Activated naive CD4-positive, alpha-beta T cell treated with anti-CD3 and anti-CD28 coated beads, Interleukin-2, amount 50 U/mL, for 24 hours (primary cell): ENCODE measurements at regions not wholly inside any gene's neighbourhood (a gene's known extent, or its start where the extent isn't known, plus 50 kb on each side); places are given as distances from the start of the nearest gene placed in this dataset.

Experiments
- H3K27ac Mint-ChIP-seq: one replicate; pipeline ENCODE4 v1.8.0; 2021; ENCODE audit warnings: mild to moderate bottlenecking, mixed read lengths
- H3K27me3 Mint-ChIP-seq: one replicate; pipeline ENCODE4 v1.8.0; 2021; ENCODE audit warnings: mixed read lengths
- H3K36me3 Mint-ChIP-seq: one replicate; pipeline ENCODE4 v1.8.0; 2021; ENCODE audit warnings: mixed read lengths
- H3K4me1 Mint-ChIP-seq: one replicate; pipeline ENCODE4 v1.8.0; 2021; ENCODE audit warnings: mixed read lengths
- H3K4me3 Mint-ChIP-seq: one replicate; pipeline ENCODE4 v1.8.0; 2021; ENCODE audit warnings: mild to moderate bottlenecking, mixed read lengths
- H3K9me3 Mint-ChIP-seq: one replicate; pipeline ENCODE4 v1.8.0; 2021; ENCODE audit warnings: mixed read lengths

DNA sequence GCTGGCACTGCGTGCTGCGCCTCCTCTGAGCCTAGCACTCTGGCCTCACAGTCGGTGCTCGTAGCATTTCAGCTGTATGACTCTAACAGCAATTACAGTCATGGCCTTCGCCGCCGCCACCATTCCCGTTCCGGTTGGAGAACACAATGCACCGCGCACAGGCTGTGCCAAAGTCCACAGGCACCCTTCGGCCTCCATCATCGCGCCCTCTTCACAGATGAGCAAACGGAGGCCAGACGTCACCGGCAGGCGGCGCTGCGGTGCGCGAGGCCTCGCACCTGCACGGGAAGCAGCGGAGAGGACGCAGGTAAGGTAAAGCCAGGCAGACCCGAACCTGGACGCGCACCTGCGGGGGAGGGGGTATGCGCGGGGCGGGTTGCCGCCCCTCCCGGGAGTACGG, 128.9 kb downstream of the BARX1 start:
- Mint-ChIP-seq H3K9me3 (no peaks in the 10 kb centered on the region), H3K27me3 (peaks cover 29% of the 10 kb centered on the region), H3K27ac (no peak overlapping the region), H3K4me1 (peaks cover 10% of the 10 kb centered on the region), H3K36me3 (no peaks in the 10 kb centered on the region), H3K4me3 (peak overlapping the region; percentile 63)

DNA sequence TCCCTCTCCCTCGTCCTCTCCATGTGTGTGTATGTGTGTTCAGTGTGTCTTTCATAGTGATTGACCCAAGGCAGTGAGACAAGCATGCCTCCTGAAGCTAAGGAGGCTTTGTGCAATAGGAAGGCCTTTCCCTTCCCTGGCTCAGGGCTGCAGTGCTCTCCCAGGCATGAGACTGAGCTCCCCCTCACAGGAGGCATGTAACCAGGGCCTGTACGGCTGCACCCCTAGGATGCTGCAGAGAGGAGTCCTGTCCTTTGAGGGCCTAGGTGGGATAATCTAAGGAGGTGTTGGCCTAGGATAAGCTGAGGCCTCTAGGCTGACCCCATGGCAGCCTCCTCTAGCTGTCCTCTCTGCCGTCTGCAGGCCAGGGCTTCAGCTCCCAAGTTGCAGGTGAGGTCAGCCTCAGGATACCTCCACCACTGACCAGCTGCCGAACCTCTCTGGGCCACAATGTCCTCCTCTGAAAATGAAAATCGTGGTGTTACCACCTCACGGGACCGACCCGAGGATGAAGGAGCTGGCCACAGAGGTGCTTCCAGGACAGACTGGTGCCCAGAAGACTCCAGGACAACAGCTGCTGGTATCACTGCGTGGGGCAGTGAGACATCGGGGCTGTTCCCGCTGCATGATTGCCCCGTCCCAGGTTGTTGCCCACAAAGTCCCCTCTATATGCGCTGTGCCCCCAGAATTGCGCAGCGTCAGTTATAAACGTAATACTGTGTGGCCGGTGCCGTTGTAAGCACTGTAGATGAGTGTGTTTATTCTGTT, 129.6 kb downstream of the BARX1 start:
- no peak overlapping the region for H3K4me3 Mint-ChIP-seq

DNA sequence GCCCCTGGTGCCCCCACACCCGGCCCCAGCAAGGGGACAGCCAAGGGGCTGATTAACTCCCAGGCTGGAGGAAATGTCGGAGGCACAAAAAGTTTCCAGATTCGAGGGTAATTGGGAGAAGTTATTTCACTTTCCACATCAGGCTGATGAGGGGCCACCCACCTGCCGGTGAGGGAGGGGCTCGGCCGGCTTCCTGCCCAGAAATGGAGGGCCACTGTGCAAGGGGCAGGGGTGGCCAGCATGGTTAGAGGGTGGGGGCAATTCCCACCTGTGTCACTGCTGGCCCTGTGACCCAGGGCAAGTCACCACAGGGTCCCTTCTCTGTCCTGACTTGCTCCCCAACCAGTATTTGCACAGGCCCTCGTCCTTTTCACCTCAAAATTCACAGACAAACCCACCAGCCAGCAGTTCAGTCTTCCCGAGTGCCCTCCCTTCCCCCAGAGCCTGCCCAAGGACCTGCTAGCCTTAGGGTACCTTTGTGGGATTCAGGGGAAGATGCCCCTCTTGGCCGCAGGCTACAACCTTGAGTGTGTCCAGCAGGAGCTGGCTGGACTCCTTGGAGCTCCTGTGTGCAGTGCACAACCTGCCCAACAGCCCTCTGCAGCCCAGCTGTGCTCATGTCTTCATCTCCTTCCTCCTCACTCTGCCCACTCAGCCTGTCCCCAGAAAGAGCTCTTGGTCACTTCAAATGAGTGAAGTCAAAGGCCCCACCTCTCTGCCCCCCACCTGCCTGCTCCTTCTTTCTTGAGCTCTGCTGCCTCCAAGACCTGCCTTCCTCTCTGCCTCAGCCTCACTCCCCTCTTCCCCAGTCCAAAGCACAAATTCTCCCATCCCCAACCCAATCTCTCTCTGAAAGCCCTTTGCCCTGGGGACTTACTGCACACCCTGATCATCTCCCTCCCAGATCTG, 130.5 kb downstream of the BARX1 start:
- Mint-ChIP-seq H3K36me3 (no peaks in the 10 kb centered on the region), H3K27ac (no peak overlapping the region), H3K4me3 (no peak overlapping the region), H3K4me1 (peaks cover 10% of the 10 kb centered on the region), H3K27me3 (peaks cover 31% of the 10 kb centered on the region), H3K9me3 (no peaks in the 10 kb centered on the region)

More for the DNA sequence above, 129.6 kb downstream of the BARX1 start:
- peaks cover 27% of the 10 kb centered on the region for H3K27me3 Mint-ChIP-seq
- no peaks in the 10 kb centered on the region for H3K9me3 Mint-ChIP-seq
- H3K36me3 Mint-ChIP-seq, result no peaks in the 10 kb centered on the region
- H3K27ac Mint-ChIP-seq, result no peak overlapping the region
- peaks cover 10% of the 10 kb centered on the region for H3K4me1 Mint-ChIP-seq

DNA sequence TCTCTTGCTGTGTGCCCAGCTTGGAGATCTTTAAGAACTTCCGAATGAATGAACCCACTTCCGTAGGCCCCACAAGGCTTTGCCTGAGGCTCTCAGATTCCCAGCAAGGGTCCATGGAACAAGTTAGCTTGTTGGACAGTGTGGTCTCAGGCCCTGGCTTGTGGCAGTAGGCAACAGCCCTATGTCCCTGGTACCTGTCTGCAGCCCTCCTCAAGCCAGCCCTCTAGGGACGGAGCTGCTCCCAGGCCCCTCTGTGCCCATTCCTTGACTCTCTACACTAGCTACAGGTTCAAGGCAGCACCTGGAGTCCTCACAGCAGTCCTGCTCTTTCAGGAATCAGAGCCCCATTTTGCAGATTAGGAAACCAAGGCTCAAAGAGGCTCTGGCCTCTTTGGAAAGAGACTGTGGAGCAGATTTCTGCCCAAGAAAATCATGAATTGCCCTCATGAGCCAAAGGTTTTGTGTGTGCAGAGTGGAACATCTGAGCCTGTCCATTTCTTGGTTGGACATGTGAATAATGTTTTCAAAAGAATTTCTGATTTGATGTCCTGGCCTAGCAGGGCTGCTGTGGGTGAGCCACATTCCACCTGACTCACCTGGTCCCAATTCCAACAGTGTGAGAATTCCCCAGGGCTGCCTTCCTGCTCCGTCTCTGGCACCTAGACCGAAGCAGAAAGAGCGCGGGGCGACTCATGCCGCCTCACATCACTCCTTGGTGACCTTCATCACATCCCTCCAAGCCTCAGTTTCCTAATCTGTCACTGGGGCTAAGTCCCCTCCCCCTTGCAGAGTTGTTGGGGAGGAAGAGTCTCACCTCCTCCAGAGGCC, 131.7 kb downstream of the BARX1 start:
- Mint-ChIP-seq H3K9me3 (no peaks in the 10 kb centered on the region), H3K4me3 (no peak overlapping the region), H3K36me3 (no peaks in the 10 kb centered on the region), H3K27ac (no peak overlapping the region), H3K27me3 (peaks cover 28% of the 10 kb centered on the region), H3K4me1 (peaks cover 10% of the 10 kb centered on the region)

DNA sequence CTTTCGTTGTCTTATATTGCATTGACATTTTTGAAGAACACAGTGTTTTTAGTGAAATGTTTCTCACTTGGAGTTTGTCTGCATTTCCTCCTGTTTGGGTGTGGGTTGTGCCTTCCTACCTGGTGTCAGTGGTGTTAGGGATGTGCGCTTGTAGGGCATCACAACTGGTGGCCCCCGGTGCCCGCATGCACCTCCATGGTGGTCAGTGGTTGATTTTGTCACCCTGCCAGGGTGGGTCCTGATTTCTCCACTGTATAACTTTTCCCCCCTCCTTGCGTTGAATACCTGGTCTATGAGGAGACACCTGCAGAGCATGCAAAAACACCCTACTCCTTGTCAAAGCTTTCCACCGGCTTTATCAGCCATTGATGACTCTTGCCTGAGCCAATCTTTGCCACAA, 132.9 kb downstream of the BARX1 start:
- no peak overlapping the region for H3K4me3 Mint-ChIP-seq
- no peaks in the 10 kb centered on the region for H3K9me3 Mint-ChIP-seq
- H3K27ac Mint-ChIP-seq, result no peak overlapping the region
- H3K27me3 Mint-ChIP-seq, result peaks cover 30% of the 10 kb centered on the region
- no peaks in the 10 kb centered on the region for H3K36me3 Mint-ChIP-seq
- H3K4me1 Mint-ChIP-seq, result peaks cover 9% of the 10 kb centered on the region

DNA sequence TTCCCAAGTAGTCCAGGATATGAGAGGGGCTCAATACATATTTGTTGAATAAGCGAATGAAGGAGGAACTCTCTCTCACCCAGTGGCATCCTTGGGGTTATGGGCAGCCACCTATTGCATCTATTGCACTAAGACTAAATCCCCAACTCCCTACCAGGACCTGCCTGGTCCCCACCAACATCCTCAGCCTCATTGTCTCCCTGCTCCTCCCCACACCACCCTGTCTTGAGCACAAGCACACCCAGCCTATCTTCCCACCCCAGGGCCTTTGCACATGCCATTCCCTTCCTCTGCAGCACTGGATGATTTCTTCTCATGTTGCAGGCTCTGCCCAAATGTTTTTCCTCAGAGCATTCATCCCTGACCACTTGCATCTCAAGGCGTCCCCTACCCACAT, 133.8 kb downstream of the BARX1 start:
- Mint-ChIP-seq H3K4me1 (peaks cover 3% of the 10 kb centered on the region), H3K27ac (no peak overlapping the region)

DNA sequence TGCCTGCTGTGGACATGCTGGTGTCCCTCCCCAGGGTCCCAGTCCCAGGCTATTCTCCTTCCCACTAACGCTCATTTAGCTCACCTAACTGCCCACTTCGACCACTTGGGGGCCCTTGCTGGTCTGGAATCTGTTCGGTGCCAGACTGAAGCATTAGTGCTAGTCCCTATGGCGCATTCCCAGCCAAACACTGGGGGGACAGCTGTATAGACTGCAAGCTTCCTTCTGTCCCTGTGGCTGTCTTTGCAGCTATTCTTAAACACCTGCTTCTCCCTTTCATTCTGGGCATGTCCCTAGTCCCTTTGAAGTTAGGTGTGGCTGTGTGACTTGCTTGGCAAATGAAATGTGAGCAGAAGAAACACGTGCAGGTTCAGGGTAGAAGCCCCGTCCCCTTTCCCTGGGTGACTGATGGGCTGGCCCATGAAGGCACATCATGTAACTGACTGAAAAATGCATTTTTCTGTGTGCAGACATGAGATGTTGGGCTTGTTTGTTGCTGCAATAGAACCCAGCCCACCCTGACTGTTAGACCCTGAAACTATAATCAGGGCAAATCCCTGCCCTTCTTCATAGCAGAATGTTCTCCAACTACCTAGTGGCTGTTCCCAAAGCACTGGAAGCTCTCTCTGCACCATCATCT, 134.4 kb downstream of the BARX1 start:
- Mint-ChIP-seq H3K4me3 (no peak overlapping the region), H3K36me3 (no peaks in the 10 kb centered on the region), H3K9me3 (no peaks in the 10 kb centered on the region), H3K27ac (no peak overlapping the region), H3K27me3 (peaks cover 25% of the 10 kb centered on the region), H3K4me1 (no peaks in the 10 kb centered on the region)

More for the DNA sequence above, 133.8 kb downstream of the BARX1 start:
- H3K9me3 Mint-ChIP-seq, result no peaks in the 10 kb centered on the region
- H3K27me3 Mint-ChIP-seq, result peaks cover 27% of the 10 kb centered on the region
- H3K36me3 Mint-ChIP-seq, result no peaks in the 10 kb centered on the region
- no peak overlapping the region for H3K4me3 Mint-ChIP-seq

DNA sequence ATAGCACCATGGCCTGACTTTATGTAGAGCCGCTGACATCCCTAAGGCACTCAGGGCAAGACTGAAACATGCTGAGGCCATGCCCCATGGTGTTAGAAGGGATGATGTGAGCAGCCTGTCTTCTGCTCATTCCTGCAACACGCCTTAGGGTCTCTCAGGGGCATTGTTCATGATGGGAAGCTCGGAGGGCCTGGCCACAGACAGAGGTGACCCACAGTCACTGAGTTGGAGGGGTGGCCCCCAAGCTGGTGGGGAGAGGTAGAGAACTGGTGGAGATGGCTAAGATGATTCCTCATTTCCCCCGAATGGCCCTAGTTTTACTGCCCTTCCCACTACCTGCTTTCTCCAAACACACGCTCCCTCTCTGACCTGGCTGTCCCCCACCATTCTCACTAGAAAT, 135.2 kb downstream of the BARX1 start:
- no peaks in the 10 kb centered on the region for H3K36me3 Mint-ChIP-seq
- H3K27me3 Mint-ChIP-seq, result peaks cover 23% of the 10 kb centered on the region
- no peaks in the 10 kb centered on the region for H3K4me1 Mint-ChIP-seq
- no peaks in the 10 kb centered on the region for H3K9me3 Mint-ChIP-seq
- no peak overlapping the region for H3K4me3 Mint-ChIP-seq
- H3K27ac Mint-ChIP-seq, result no peak overlapping the region

DNA sequence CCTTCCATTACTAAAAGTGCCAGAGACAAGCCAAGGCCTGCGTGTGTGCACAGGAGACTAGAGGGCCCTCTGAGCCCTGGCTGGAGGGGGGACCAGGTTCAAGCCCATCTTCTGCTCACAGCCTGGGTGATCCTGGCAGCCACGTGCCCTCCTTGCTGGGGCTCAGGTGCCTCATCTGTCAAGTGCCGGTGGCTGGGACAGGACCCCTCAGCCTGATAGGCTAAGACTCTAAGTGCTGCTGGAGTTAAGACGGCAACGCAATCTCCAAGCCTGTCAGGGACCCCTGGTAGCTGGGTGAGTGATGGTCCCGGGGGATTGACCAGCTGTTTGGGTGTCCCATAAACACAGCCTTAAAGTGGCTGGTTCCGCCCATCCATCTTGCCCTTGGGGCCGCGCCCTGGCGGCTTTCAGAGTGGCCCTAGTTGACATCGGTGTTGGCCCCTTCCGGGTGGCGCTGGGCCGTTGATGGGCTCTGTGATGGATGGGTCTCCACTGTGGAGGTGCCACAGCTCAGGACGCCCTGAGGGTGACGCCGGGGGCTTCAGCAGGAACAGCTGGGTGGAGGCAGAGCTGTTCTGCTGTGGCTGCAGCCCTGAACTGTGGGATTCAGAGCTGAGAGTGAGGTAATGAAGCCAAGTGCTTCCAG, 136.2 kb downstream of the BARX1 start:
- Mint-ChIP-seq H3K9me3 (no peaks in the 10 kb centered on the region), H3K27me3 (peaks cover 23% of the 10 kb centered on the region), H3K36me3 (no peaks in the 10 kb centered on the region), H3K27ac (no peak overlapping the region), H3K4me3 (no peak overlapping the region), H3K4me1 (no peaks in the 10 kb centered on the region)

DNA sequence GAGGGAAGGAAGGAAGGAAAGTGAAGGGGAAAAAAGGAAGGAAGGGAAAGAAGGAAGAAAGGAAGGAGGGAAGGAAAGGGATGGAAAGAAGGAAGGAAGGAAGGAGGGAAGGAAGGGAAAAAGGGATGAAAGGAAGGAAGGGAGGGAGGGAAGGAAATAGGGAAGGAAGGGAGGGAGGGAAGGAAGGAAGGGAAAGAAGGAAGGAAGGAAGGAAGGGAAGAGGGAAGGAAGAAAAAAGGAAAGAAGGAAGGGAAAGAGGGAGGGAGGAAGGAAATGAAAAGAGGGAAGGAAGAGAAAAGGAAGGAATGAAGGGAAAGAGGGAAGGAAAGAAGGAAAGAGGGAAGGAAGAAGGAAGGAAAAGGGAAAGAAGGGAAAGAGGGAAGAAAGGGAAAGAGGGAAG, 136.9 kb downstream of the BARX1 start:
- no peaks in the 10 kb centered on the region for H3K9me3 Mint-ChIP-seq
- H3K4me1 Mint-ChIP-seq, result no peaks in the 10 kb centered on the region
- no peaks in the 10 kb centered on the region for H3K36me3 Mint-ChIP-seq
- H3K27ac Mint-ChIP-seq, result no peak overlapping the region
- no peak overlapping the region for H3K4me3 Mint-ChIP-seq
- H3K27me3 Mint-ChIP-seq, result peaks cover 26% of the 10 kb centered on the region

DNA sequence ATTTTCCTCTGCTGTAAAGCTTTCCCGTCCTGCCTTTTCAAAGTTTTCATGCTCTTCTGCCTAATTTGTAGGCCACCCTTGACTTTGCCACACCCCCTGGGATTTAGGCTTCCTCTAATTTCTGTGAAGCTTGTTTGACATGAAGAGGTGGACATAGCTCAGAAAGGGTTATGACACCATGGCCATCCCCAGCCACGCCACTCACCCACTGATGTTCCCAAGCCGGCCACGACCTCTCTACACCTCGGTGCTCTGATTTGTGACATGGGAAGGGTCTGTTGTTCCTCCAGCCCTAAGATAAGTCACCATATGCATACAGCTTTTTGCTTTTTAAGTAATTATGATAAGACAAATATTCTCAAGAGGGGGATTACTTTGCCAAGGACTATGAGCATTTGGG, 139.5 kb downstream of the BARX1 start:
- H3K27me3 Mint-ChIP-seq, result peaks cover 16% of the 10 kb centered on the region
- no peaks in the 10 kb centered on the region for H3K36me3 Mint-ChIP-seq
- no peak overlapping the region for H3K27ac Mint-ChIP-seq
- no peaks in the 10 kb centered on the region for H3K4me1 Mint-ChIP-seq
- H3K9me3 Mint-ChIP-seq, result no peaks in the 10 kb centered on the region
- H3K4me3 Mint-ChIP-seq, result no peak overlapping the region

DNA sequence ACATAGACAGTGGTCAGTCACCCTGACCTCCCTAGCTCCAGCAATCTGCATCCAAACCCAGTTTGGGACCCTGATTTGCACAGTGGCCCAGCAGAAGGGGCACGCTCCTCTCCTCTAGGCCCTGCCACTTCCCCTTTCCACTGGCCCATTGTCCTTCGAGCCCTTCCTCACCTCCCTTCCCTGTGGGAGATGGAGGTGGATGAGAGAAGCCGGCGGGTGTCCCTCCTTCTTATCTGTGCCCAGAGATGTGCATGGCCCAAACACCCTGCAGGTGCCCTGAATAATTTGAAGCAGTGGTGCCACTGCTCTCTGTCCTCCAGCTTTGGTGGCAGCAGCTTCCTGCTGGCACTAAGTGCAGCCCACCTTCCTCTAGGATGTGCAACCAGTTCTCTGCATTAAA, 140.0 kb downstream of the BARX1 start:
- Mint-ChIP-seq H3K4me1 (no peaks in the 10 kb centered on the region), H3K4me3 (no peak overlapping the region), H3K27me3 (peaks cover 13% of the 10 kb centered on the region), H3K27ac (no peak overlapping the region), H3K9me3 (no peaks in the 10 kb centered on the region), H3K36me3 (no peaks in the 10 kb centered on the region)

DNA sequence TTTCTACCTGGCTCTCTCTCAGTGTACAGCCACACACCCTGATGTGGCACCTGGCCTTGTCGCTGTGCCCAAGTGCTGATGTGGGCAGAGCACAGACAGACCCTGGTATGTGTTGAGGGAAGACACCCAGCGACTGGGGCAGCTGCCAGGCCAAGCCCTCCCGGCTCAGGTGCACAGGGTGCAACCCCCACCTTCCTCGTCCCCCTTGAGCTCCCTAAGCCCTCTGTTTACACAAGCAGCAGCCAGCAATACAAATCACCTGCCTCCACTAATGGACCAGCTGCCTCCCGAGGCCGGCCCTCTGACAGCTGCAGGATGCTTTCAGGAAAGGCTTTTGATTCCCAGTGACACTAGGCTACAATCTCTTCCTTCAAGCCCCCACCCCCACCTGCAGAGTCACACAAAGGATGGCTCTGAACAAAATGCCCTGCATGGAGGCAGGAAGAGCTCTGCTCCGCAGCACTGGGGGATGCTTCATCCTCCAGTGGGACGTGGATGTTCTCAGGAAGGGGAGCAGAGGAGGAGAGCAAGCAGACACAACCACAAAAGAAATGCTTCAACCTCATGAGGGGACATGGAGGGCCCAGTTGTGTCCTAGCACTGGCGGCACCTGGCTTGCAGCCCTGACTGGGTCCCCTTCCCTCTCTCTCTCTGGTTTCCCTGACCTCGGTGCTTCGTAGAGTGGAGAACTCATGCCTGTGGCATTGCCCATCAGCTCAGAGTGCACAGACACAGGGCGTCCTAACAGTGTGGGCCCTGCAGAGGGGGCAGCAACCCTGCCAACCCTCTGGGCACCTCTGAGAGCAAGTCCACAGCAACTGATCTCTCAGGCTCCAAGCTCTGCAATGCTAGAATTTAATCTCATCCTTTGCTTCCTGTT, 140.8 kb downstream of the BARX1 start:
- H3K27ac Mint-ChIP-seq, result no peak overlapping the region
- H3K27me3 Mint-ChIP-seq, result peaks cover 12% of the 10 kb centered on the region
- no peak overlapping the region for H3K4me3 Mint-ChIP-seq
- H3K4me1 Mint-ChIP-seq, result no peaks in the 10 kb centered on the region
- H3K36me3 Mint-ChIP-seq, result no peaks in the 10 kb centered on the region
- H3K9me3 Mint-ChIP-seq, result no peaks in the 10 kb centered on the region
